DND-41 (cell line): ENCODE measurements at regions not wholly inside any gene's neighbourhood (a gene's known extent, or its start where the extent isn't known, plus 50 kb on each side); places are given as distances from the start of the nearest gene placed in this dataset.

Experiments used
- ATAC-seq: fragments of 200-7000 bp; cut with Tn5 transposase; 3 replicates; pipeline ENCODE4 v1.9.1; 2021; ENCODE audit warnings: low read depth; ENCODE audit not compliant: insufficient read depth
- DNase-seq: peaks from one replicate; pipeline ENCODE4 v3.0.0-alpha.2; 2020
- H2AFZ ChIP-seq: 2 replicates; pipeline ENCODE4 v1.6.0; 2012; ENCODE audit warnings: low read depth, low read length
- H3K27ac ChIP-seq: 2 replicates; pipeline ENCODE4 v1.5.1; 2012; ENCODE audit warnings: low read length, inconsistent platforms
- H3K27me3 ChIP-seq: fragments of 200-600 bp; sonication (generic); 2 replicates; pipeline ENCODE4 v1.6.0; 2012; ENCODE audit warnings: low read length, mild to moderate bottlenecking, inconsistent platforms; ENCODE audit not compliant: insufficient read depth, poor library complexity
- H3K36me3 ChIP-seq: 2 replicates; pipeline ENCODE4 v1.5.1; 2012; ENCODE audit warnings: low read length, inconsistent platforms; ENCODE audit not compliant: insufficient read depth
- H3K4me1 ChIP-seq: 2 replicates; pipeline ENCODE4 v1.5.1; 2012; ENCODE audit warnings: mild to moderate bottlenecking, low read length; ENCODE audit not compliant: insufficient read depth
- H3K4me2 ChIP-seq: 2 replicates; pipeline ENCODE4 v1.6.0; 2012; ENCODE audit warnings: mild to moderate bottlenecking, moderate library complexity, low read length, inconsistent platforms; ENCODE audit not compliant: insufficient read depth
- H3K4me3 ChIP-seq, 2 experiments: fragments of 200-600 bp in 1 of 2; shearing (Covaris generic) in 1 of 2; 2 replicates each; pipeline ENCODE4 v1.5.1; 2012 to 2016; ENCODE audit warnings: inconsistent platforms in 2 of 2, low read length in 2 of 2, mild to moderate bottlenecking in 2 of 2, low read depth in 1 of 2, moderate library complexity in 1 of 2
- H3K79me2 ChIP-seq: 2 replicates; pipeline ENCODE4 v1.6.0; 2012; ENCODE audit warnings: low read length, inconsistent platforms; ENCODE audit not compliant: insufficient read depth
- H3K9ac ChIP-seq: 2 replicates; pipeline ENCODE4 v1.6.0; 2012; ENCODE audit warnings: low read depth, mild to moderate bottlenecking, inconsistent platforms, low read length, moderate library complexity
- H3K9me3 ChIP-seq: 2 replicates; pipeline ENCODE4 v1.5.1; 2012; ENCODE audit warnings: low read length, moderate library complexity, mild to moderate bottlenecking, inconsistent platforms; ENCODE audit not compliant: insufficient read depth, severe bottlenecking
- H4K20me1 ChIP-seq: 2 replicates; pipeline ENCODE4 v1.6.0; 2012; ENCODE audit warnings: low read length; ENCODE audit not compliant: insufficient read depth
- CTCF ChIP-seq: IDR thresholded peaks from 2 replicates; pipeline ENCODE4 v1.5.1; 2012; ENCODE audit warnings: borderline replicate concordance, low read length, moderate library complexity, mild to moderate bottlenecking; ENCODE audit not compliant: poor library complexity, severe bottlenecking; ENCODE audit errors: extremely low read depth
- EZH2 ChIP-seq: IDR thresholded peaks from 3 replicates; pipeline ENCODE4 v1.6.1; 2012; ENCODE audit warnings: borderline replicate concordance, low read depth, mild to moderate bottlenecking, moderate library complexity, low read length, inconsistent platforms; ENCODE audit not compliant: severe bottlenecking

GRCh38 chr5:54669845-54670244 lies 152.3 kb downstream of the SNX18 start:
- Histone ChIP-seq H4K20me1 (no peaks in the 10 kb centered on the region), H3K27ac (no peak overlapping the region), H3K9ac (no peak overlapping the region), H3K4me1 (no peaks in the 10 kb centered on the region), H3K27me3 (no peaks in the 10 kb centered on the region), H2AFZ (no peak overlapping the region), H3K79me2 (no peaks in the 10 kb centered on the region), H3K36me3 (no peaks in the 10 kb centered on the region), H3K4me3 (no peak overlapping the region), H3K4me2 (no peak overlapping the region), H3K9me3 (peaks cover 10% of the 10 kb centered on the region)
- no peak for TF ChIP-seq EZH2
- TF ChIP-seq CTCF, result no peak
- no peak for ATAC-seq
- no peak for DNase-seq

DNA sequence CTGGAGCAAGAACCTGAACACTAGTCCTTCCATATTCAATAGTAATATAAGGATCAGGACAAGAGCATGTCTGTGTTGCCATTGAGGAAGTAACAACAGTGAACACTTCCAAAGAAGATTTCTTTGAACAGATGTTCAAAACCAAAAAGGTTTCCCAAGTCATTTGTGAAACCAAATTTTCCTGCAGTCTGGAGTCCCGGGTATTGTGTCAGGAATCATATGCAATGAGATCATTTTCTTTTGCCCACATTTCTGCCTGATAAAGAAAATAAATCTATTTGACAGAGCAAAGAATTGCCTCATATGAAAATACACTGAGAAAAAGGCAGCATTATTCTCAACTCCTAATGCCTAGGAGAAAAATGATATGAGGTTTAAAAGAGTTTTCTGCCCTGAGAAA lies 151.7 kb downstream of the SNX18 start:
- no peaks in the 10 kb centered on the region for H4K20me1 ChIP-seq
- no peak overlapping the region for H3K9ac ChIP-seq
- no peak for ATAC-seq
- H3K4me1 ChIP-seq, result no peaks in the 10 kb centered on the region
- no peak overlapping the region for H2AFZ ChIP-seq
- peaks cover 10% of the 10 kb centered on the region for H3K9me3 ChIP-seq
- H3K4me3 ChIP-seq, result no peak overlapping the region
- H3K27ac ChIP-seq, result no peak overlapping the region
- H3K27me3 ChIP-seq, result no peaks in the 10 kb centered on the region
- DNase-seq, result no peak
- no peaks in the 10 kb centered on the region for H3K79me2 ChIP-seq
- no peak overlapping the region for H3K4me2 ChIP-seq
- H3K36me3 ChIP-seq, result no peaks in the 10 kb centered on the region
- TF ChIP-seq EZH2 (no peak), CTCF (no peak)

- no peak for TF ChIP-seq EZH2
- TF ChIP-seq CTCF, result no peak
- H3K27ac ChIP-seq, result no peak overlapping the region
- peaks cover 10% of the 10 kb centered on the region for H3K9me3 ChIP-seq
- H2AFZ ChIP-seq, result no peak overlapping the region
- no peaks in the 10 kb centered on the region for H3K27me3 ChIP-seq
- no peak overlapping the region for H3K4me2 ChIP-seq
- no peaks in the 10 kb centered on the region for H3K4me1 ChIP-seq
- no peaks in the 10 kb centered on the region for H4K20me1 ChIP-seq
- H3K36me3 ChIP-seq, result no peaks in the 10 kb centered on the region
- H3K9ac ChIP-seq, result no peak overlapping the region
- H3K4me3 ChIP-seq, result no peak overlapping the region
- ATAC-seq (no peak), DNase-seq (no peak)
- H3K79me2 ChIP-seq, result no peaks in the 10 kb centered on the region
These were observed 150.5 kb downstream of the SNX18 start for GRCh38 chr5:54668096-54668495.

- ATAC-seq (no peak), DNase-seq (no peak)
- TF ChIP-seq EZH2, result no peak
- no peak for TF ChIP-seq CTCF
- no peaks in the 10 kb centered on the region for H4K20me1 ChIP-seq
- H3K9ac ChIP-seq, result no peak overlapping the region
- no peaks in the 10 kb centered on the region for H3K27me3 ChIP-seq
- H3K4me1 ChIP-seq, result no peaks in the 10 kb centered on the region
- H2AFZ ChIP-seq, result no peak overlapping the region
- H3K36me3 ChIP-seq, result no peaks in the 10 kb centered on the region
- H3K9me3 ChIP-seq, result peaks cover under 1% of the 10 kb centered on the region
- H3K27ac ChIP-seq, result no peak overlapping the region
- no peaks in the 10 kb centered on the region for H3K79me2 ChIP-seq
- H3K4me3 ChIP-seq, result no peak overlapping the region
- H3K4me2 ChIP-seq, result no peak overlapping the region
These were observed 149.6 kb downstream of the SNX18 start for GRCh38 chr5:54667136-54667535.
